ENCODE measurements at regions not wholly inside any gene's neighbourhood (a gene's known extent, or its start where the extent isn't known, plus 50 kb on each side); places are given as distances from the start of the nearest gene placed in this dataset.

DNA sequence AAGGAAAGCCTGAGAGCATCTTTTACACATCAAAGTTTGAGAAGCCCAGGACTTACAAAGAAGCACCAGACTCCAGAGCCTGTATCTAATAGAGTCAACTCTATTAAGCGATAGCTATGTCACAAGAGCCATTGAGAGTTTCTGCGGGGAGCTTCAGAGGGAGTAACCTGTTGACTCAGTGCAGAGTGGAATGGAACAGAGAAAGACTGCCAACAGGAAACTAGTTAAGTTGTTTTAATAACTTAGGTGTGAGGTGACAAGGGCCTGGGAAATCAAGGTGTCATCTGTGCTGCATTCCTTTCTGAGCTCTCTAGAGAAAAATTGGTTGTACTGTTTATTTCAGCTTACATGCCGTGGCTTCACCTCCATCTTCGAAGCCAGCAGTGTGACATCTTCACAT, 513.8 kb upstream of the POU3F3 start:
- no peak for FAIRE-seq

DNA sequence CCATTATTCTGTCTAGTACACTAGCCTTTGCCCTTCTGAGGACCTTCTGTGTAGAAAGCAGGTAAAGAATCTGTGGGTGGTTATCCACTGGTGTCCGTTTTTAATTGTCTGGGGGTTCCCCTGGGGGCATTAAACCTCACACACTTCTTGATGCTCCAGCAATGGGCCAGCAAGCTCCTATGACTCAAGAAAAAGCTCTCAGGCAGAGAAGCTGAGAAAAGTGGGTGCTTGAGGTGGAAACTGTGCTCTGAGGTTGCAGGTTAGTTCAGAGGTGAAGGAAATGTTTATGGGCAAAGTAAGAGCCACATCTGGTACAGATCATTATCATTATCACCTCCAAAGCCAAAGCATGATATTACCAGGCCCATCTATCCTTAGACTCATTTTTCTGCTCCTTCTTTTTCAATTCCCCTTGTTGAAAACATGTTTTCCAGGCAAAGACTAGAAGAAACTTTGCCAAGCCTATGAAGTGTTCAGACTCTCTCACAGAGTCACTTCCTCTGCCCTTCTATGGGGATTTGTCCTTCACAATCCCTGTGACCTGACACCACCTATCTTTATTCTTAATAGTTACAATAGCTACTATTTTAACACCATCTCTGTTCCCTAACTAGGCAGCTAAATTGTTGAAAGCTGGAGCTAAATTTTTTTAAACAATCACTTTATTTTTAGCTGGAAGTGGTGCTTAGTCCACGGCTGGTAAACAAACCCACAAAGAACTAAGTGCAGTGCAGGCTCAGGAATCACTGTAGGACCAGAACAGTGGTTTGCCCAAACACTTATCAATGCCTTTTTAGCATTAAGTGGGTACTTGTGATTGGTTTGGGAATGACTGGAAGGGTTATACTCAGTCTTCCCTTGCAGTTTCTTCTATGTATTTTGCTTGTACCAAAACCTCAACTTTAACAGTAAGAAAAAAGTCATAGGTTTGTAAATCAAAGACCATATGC, 512.8 kb upstream of the POU3F3 start:
- no peak for FAIRE-seq

DNA sequence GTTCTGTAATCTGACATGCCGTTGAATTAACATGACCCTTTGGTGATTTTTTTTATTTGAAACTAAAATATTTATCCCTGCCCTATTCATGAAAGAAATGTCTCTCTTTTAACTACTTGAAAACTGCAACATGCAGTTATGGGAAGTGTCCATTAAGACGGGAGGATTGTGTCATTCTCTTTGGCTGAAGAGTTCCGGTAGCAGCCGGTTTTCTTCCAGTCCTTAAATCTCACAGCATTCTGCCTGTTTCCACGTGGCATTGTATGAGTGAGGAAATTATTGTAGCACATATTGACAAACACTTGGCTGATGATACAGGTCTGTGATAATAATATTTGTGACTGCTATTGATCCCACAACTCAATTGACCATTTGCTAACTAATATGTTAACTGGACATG, 509.6 kb upstream of the POU3F3 start:
- no peak for FAIRE-seq

DNA sequence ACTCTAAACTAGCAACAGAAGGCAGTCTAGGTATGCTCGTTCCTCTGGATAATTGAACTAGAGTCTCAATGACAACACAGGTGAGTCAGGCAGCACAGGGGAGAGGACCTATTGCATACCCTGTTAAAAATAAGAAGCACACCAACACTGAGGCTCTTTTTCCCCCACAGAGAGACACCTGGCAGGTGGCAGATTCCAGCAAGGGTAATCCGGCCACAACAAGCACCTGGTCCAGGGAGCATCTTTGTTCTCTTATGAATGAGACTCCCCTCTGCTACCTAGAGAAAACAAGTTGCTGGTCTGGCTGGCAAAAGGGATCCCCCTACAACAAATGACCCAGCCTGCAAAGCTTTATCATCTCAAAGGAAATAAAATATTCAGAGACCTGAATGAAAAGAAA, 508.9 kb upstream of the POU3F3 start:
- no peak for FAIRE-seq

DNA sequence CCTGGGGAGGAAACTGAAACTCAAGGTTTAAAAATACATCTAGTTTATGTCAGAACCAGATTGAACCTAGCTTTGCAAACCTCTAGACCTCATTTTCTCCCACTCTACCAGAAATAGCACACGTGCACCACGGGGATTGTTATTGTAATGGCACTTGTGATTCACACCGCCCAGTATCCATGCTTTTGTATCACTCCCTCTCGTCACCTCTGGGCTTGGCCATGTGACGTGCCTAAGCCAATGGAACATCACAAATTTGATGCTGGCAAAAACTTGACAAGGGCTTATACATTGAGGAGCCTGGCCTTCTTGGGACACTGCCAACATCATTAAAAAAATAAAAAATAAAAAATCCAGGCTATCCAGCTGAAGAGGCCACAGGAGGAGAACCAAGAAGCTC, 495.8 kb upstream of the POU3F3 start:
- FAIRE-seq, result no peak

DNA sequence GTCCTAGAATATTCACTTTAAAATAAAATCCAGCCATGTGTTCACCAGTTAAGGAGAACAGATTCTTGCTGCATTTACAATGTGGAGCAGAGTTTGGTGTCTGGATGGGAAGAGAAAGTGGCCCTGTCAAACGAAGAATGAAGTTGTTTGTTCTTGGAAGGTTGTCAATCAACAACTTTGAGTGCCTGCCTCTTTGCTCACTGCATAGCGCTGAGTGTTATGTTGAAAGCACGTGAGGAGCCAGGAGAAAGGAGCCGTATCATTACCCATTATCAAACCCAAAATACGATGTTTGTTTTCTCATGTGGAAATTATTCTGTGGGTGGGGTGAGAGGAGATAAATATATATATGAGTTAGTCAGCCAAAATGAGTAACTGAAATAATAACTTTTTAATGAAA, 492.5 kb upstream of the POU3F3 start:
- FAIRE-seq, result no peak

DNA sequence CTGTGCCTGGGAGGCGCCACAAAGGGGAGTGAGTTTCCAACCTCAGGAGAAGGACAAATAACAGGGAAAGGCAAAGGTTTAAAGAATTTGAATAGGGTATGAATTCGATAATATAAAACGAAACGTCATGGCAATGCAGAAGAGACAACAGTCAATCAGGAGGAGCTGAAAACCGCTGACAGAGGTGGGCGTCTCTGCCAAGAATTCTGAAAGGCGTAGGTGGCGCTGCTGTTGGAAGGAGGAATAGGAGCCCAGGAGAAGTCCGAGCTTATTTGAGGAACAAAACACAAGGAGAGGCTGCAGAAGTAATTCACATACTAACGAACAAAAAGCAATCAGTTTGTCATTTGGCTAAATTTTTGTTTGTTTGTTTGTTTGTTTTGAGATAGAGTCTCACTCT, 485.8 kb upstream of the POU3F3 start:
- no peak for FAIRE-seq

DNA sequence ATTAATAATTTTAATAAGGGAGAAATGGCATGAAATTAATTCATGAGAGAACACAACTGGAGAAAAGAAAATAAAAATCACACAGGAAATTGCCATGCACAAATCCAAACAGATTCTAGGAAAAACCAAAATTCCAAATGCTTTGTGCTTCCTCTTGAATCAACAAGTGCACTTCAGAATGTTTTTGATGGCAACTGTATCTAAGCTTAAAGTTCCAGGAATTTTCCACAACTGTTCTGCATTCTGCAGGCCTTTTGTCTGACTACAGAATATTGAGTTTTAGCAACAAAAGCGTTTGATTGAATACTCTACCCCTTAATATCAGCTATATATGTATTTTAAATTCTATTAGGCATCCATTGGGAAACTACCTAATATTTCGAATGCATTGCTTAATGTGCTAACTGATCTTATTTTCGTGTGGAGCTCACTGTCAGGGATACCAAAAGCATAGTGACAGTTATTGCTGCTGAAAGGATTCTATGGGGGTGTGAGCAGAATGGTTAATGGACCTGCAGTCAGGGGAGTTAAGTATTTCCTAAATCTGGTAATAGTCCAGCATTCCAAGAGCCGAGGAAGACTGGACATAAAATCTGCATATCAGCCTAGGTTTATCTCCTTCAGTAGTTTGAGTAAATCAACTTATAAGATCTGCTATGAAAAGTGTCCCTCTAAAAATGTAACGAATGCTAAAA, 482.7 kb upstream of the POU3F3 start:
- no peak for FAIRE-seq

DNA sequence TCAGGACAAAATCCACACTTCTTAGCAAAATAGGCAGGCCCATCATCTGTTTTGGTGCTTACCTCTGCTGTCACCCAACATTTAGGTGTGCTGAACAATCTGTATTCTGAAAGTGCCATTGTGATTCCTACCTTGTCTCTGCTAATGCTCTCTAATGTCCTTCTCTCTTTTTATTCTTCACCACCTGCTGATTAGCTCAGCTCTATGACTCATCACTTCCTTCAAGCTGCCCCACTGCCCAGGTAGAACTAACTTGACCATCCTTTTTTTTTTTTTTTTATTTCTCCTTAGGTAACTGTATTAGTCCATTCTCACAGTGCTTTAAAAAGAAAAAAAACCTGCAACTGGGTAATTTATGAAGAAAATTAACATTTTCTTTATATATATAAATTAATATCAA, 478.7 kb upstream of the POU3F3 start:
- FAIRE-seq, result no peak

DNA sequence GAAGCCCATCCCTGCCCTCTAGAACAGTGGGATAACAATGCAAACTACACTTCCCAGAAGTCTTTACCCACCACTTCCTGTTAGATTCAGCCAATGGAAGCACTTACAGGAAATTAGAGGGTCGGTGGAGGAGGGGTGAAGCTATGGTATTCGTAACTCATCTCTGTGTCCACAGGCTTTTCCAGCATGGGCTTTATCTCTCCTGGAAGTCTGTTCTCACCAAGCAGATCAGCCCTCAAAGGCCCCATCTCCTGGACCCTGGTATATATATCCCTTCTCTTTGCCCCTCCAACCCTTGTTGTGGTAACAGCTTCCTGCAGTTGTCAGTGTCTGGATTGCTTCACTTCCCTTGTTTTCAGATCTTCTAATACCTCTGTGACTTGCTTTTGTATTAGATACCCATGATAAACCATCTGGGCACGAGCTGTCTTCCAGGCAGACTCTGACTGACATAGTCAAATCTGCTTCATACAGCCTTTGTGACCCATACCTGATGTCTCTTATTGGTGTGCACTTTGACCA, 475.0 kb upstream of the POU3F3 start:
- no peak for FAIRE-seq

DNA sequence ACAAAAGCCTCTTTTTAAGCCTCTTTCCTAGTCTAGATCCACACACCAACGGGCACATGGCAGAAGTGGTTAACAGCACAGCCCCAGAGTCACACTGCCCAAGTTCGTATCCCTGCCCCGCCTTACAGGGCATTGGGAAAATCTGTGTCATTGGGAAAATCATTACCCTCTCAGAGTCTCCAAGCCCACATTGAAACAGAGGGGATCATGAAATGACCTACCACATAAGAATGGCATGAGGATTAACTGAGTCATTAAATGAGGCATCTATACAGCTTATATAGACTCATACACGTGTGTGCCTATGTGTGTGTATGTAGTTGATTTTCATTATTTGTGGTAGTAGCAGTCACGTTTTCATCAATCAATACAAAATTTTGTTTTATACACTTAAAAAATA, 469.0 kb upstream of the POU3F3 start:
- FAIRE-seq, result no peak

DNA sequence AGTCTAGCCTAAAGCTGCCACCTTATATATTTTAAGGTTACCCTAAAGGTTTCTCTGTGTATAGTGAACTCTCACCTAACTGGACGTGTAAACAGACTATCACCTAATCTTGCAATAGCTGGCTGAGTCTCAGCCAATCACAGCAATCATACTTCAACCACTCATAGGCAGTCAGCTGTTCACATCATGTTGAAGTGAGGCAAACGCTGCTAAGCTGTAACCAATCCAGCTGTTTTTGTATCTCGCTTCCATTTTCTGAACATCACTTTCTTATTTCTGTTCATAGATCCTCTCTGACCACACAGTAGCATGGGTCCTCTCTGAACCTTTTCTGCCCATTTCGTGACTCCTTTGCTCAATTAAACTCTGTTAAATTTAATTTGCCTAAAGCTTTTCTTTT, 468.2 kb upstream of the POU3F3 start:
- no peak for FAIRE-seq

DNA sequence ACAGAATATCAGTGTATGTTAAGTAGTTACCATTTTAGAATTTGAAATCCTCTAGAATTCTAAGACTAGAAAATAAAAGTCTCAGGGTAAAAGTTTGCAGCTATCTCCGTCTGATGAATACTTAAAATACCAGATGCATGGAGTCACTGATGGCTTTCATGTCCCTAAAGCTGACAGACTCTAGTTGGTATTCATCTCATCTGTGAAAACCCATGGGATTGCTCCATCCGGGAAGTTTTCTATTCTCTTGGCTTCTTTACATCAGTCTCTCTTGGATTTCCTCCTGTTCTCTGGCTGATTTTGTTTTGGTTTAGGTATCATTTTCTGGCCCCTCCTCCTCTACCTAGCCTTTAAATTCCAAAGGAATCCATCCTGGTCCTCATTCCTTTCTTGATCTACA, 465.6 kb upstream of the POU3F3 start:
- no peak for FAIRE-seq

DNA sequence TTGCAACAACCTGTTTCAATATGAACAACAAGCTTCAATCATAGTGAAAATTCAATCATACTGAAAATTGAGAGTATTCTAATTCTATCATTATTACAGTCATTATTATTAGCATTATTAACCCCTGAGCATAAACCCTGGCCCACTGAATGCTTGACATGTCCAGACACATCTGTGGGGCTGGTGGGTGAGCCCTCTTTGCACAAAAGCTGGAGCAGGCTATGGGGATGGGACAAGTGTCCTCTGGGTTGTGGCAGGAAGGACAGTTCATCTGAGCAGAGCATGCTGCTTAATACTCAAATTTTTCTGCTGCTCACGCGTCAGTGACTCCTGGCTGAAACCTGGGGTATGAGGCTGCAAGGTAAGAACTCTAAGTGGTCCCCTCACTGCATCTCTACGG, 451.1 kb upstream of the POU3F3 start:
- no peak for FAIRE-seq

DNA sequence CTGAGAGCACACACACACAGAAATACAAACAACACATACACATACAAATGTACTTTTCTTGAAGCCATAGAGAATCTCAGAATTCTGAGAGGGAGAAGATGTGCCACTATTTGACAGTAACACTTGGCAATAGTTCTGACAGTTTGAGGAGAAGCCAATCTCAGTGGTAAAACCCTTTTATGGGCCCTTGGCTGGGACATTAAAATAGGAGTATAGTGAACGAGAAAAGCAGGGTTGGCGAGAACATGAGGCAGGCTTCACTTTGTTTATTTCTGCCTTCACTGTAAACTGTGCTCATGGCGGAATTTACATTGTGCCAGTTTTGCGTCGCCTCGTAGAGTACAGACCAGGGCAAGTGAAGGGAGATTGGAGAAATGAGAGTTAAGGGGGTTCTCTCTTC, 449.4 kb upstream of the POU3F3 start:
- FAIRE-seq, result no peak

DNA sequence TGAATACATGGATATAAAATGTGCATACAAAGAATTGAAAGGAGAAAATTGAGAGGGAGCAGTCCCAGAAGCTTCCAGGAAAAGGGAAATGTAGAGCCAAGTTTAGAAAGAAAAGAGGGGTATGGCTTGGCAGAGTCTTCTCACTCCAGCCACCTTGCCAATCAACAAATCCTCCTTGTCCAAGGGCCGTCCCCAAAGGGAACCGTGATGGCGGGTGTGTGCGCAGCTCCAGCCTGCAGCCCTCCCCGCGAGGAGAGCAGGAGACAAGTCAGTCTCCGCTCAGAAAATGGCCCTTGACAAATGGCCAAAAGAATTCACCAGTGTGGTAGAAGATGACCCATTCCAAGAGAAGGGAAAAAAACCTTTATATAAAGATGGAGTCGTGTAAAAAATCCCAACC, 448.3 kb upstream of the POU3F3 start:
- no peak for FAIRE-seq

DNA sequence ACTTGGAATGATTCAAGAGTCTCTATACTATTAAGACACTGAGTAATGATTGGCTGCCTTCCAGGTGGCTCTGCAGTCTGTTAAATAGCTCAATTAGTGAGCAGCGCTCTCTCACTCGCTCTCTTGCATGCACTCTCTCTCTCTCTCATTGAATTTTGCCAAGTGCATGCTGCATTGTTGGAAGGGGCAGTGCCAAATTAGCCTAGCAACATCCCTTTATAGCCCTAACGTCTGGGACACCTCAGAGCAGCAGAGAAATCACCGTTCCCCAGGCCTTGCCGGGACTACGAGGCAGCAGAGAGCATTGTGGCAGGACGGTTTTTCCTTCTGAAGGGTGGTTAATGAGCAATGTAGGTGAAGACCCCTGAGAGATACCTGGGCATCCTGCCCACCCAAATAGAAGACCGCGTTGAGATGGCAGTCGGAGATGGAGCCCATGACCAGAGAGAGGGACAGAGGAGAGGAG, 447.6 kb upstream of the POU3F3 start:
- no peak for FAIRE-seq

DNA sequence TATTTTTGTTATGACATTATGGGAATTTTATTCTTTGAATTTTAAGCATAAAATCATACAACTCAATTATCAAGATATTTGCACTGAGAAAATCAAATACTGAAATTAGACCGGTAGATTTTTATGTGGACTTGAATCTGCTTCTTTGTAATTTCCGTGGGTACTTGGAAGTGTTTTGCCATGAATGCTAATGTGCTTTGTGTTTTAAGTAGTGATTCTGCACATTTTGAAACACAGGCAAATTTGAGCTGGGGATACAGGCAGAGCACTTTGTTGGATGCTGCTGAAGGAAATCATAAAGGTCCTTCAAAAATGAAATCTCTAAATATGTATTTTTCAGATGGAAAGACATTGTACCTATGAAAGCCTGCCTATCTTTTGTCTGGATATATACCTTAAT, 446.3 kb upstream of the POU3F3 start:
- FAIRE-seq, result no peak

DNA sequence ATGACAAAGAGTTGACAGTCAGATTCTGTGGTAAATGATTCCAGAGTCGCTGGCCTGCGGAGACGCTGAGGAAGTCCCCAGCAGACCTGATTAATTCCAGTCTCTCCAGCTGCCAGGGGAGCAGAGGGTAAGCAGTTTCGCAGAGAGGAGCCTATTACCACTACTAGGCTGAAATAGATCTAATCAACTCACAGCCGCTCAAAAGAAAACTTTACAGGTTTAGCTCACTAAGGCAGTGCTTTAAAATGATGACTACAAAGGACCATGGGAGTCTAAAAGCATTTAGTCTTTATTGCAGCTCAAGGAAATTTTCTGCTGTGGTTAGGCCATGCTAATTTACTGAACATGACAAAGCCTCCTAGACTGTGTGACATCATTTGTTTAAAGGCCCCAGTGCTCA, 445.6 kb upstream of the POU3F3 start:
- no peak for FAIRE-seq

DNA sequence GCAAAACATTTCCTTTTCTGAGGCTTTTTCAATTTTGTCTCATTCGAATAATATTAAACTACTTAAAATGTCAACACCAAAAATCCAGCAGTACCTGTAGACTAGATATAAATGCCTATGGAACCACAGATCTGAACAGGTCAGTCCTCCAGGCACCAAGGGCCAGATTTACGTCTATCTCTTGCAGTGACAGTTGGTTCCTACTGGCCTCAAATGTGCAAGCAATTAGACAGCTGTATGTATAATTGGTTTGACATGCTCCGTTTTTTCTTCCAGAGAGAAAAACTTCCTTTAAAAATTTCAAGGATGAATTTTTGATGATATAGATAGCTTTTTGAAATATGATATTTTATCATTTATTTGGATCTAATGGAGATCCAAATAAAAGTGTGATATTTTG, 443.8 kb upstream of the POU3F3 start:
- FAIRE-seq, result no peak

DNA sequence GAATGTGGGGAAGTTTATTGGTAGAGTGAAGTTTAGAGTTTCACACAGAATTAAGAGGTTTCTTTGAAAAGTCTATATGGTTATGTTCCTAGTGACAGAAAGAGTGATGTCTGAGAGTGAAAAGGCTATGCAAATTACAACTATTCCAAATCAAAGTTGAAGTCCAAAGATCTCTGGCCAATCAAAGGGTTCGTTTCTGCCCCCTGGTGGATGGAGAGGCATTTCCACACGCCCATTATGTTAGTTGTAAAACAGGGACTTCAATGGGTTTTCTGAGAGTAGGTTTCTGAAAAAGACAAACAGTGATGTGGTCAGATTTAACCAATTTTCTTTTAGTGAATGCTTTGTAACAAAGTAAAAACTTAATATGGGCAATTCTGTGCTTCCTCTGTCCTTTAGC, 441.5 kb upstream of the POU3F3 start:
- no peak for FAIRE-seq

DNA sequence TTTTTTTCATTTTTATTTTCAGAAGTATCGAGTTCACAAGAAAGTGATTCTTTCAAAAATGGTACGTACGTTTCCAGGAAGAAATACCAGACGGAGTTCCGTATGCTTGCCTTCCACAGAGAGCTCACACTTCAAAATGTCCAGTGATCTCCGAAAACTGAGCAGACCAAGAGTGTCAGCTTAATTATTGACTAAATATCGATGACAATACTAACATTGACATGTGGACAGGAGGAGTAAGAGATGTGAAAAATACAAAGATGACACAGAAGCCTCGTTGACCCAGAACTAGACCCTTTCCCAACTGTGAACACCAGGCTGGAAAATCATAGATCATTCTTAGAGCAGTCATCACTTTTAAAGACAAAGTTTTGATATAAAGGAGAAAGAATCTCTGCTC, 440.0 kb upstream of the POU3F3 start:
- FAIRE-seq, result no peak

DNA sequence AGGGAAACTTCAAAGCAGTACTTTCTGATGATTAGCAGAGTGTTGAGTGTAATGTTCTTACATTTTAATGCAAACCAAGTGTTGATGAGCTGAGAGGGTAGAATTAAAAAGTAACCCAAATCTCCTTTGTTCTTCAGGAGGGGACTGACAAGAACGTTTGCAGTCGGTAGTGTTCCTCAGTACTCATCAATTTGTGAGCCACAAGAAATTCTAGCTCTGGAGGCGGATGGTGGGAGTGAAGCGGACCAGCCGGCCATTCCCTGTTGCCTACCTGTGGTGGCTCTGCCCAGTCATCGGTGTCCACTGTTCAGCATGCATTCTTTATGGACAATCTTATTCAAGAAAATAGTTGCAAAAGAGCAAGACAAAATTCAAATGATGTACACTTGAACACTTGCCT, 438.6 kb upstream of the POU3F3 start:
- no peak for FAIRE-seq

DNA sequence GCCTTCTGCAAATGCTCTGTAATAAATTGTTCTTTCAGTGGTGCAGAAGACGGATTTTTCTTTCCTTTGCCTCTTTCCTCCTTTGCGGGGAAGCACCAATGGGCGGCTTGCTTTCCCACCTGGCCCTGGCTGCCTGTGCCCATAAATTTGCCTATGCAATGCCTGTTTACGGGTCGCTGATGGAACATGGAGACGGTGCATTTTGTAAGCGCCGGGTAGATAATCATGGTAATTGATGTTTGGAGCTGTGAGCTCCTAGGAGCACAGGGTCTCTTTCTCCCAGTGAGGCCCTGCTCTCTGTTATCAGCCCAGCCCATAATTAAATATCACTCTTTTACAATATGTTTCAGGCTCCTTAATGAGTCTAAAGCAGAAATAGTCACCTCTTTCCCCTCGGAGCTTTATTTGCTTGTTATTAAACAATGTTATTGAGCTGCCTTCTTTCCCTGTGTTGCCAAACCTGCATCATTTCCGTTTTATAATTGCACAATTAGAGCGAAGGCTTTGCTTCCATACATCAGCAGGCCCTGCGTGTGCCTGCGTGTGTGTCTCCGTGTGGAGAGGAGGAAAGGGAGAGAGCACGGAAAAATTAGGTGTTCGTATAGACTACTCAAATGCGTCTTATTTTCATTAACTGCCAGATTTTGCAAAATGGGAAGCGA, 437.4 kb upstream of the POU3F3 start:
- no peak for FAIRE-seq
